Keratinocyte (primary cell): ENCODE measurements at regions not wholly inside any gene's neighbourhood (a gene's known extent, or its start where the extent isn't known, plus 50 kb on each side); places are given as distances from the start of the nearest gene placed in this dataset.
"Not testable (repeated sequence)": the region's sequence is repeated elsewhere in the genome, so short reads cannot be mapped to it uniquely, and the experiment has no call there.

Source experiments
- CTCF ChIP-seq, 3 experiments: IDR thresholded peaks in 1 of 3; conservative IDR thresholded peaks in 1 of 3; optimal IDR thresholded peaks in 1 of 3; 2 replicates in 2 of 3; 3 replicates in 1 of 3; pipeline versions ENCODE3 to v1.5.1; 2011; ENCODE audit warnings: low read length in 3 of 3, mild to moderate bottlenecking in 3 of 3, moderate library complexity in 2 of 3, control low read depth in 1 of 3, inconsistent platforms in 1 of 3; ENCODE audit not compliant: insufficient read depth in 2 of 3; ENCODE audit errors: extremely low read depth in 1 of 3
- EZH2 ChIP-seq: IDR thresholded peaks from one replicate; pipeline ENCODE4 v1.6.1; 2012; ENCODE audit warnings: inconsistent platforms, mild to moderate bottlenecking, low read length, moderate library complexity

GRCh38 chr4:54466960-54467359 lies 190.8 kb upstream of the KIT start:
- not testable (repeated sequence) for TF ChIP-seq CTCF (optimal IDR thresholded peaks at IDR 0.05 in 1 of 3, IDR thresholded peaks at IDR 0.05 in 1 of 3, conservative IDR thresholded peaks at IDR 0.05 in 1 of 3; ENCODE audit: extremely low read depth in 1 of 3, insufficient read depth in 2 of 3, low read length in 3 of 3); EZH2
